Gastrocnemius medialis (tissue), 4 donors: ENCODE measurements at regions not wholly inside any gene's neighbourhood (a gene's known extent, or its start where the extent isn't known, plus 50 kb on each side); places are given as distances from the start of the nearest gene placed in this dataset.

Experiments
- ATAC-seq, 2 donors: fragments of 150-250 bp; one replicate each; pipeline ENCODE4 v1.9.1; 2016
- DNase-seq, 2 donors: peaks; one replicate each; pipeline ENCODE4 v3.0.0-alpha.2; 2019
- H3K27ac ChIP-seq, 4 donors: fragments of 200-600 bp; sonication (generic); 1 replicate in 1 of 4; 2 replicates in 3 of 4; pipeline ENCODE4 v1.5.1; 2016 to 2018; ENCODE audit warnings: mild to moderate bottlenecking in 2 of 4, moderate library complexity in 1 of 4
- H3K27me3 ChIP-seq, 3 donors: fragments of 200-600 bp; sonication (generic) in 2 of 3; 1 replicate in 1 of 3; 2 replicates in 2 of 3; pipeline versions ENCODE4 v1.5.1 to v1.6.0; 2016 to 2019; ENCODE audit warnings: mild to moderate bottlenecking in 1 of 3, moderate library complexity in 1 of 3
- H3K36me3 ChIP-seq, 2 donors: fragments of 200-600 bp; sonication (generic) in 1 of 2; one replicate each; pipeline ENCODE4 v1.5.1; 2017 to 2018
- H3K4me1 ChIP-seq, 2 donors: fragments of 200-600 bp; sonication (generic) in 1 of 2; one replicate each; pipeline ENCODE4 v1.5.1; 2016 to 2017; ENCODE audit warnings: mild to moderate bottlenecking in 2 of 2
- H3K4me3 ChIP-seq, 4 donors: fragments of 200-600 bp; sonication (generic) in 3 of 4; 1 replicate in 1 of 4; 2 replicates in 3 of 4; pipeline ENCODE4 v1.5.1; 2016 to 2019; ENCODE audit warnings: mild to moderate bottlenecking in 2 of 4
- H3K9me3 ChIP-seq, 3 donors: fragments of 200-600 bp; sonication (generic) in 2 of 3; 1 replicate in 1 of 3; 2 replicates in 2 of 3; pipeline ENCODE4 v1.5.1; 2016 to 2019
- CTCF ChIP-seq, 5 experiments: fragments of 450-650 bp in 3 of 5; fragments of 200-600 bp in 2 of 5; sonication (generic) in 2 of 5; IDR thresholded peaks in 4 of 5; conservative IDR thresholded peaks in 1 of 5; 1 replicate in 4 of 5; 2 replicates in 1 of 5; pipeline ENCODE4 v1.5.1; 2016 to 2019; ENCODE audit warnings: antibody characterized with exemption in 5 of 5, mild to moderate bottlenecking in 3 of 5, moderate library complexity in 3 of 5
- POLR2A ChIP-seq, 2 donors: fragments of 450-650 bp; IDR thresholded peaks; one replicate each; pipeline ENCODE4 v1.6.1; 2017; ENCODE audit warnings: antibody characterized with exemption in 2 of 2, mild to moderate bottlenecking in 2 of 2, moderate library complexity in 2 of 2
- in situ Hi-C, 4 donors: fragments of 200-750 bp; cut with MboI; loops; one replicate each; pipeline versions ENCODE4 v1.15.0 to v1.8.0; 2017; ENCODE audit warnings: low sequenced_read_pairs in 4 of 4
- intact Hi-C: fragments of 100-400 bp; cut with DNase I; formaldehyde crosslinking; loops from one replicate; pipeline ENCODE4 v1.15.1; 2023; ENCODE audit warnings: low total_unique reads

GRCh38 chr3:22659651-22660475 is 543.3 kb upstream of the UBE2E2 start:
- no peaks in the 10 kb centered on the region for H3K4me1 ChIP-seq
- intact Hi-C loops = no loop called here
- H3K27ac ChIP-seq = no peak overlapping the region
- no peak for ATAC-seq
- no peaks in the 10 kb centered on the region for H3K27me3 ChIP-seq
- in situ Hi-C loops = no loop called here
- no peak for DNase-seq
- no peak for TF ChIP-seq POLR2A (IDR thresholded peaks at IDR 0.05)
- TF ChIP-seq CTCF (IDR thresholded peaks at IDR 0.05 in 4 of 5, conservative IDR thresholded peaks at IDR 0.05 in 1 of 5) = no peak
- H3K4me3 ChIP-seq = no peak overlapping the region
- H3K36me3 ChIP-seq = no peaks in the 10 kb centered on the region
- H3K9me3 ChIP-seq = no peaks in the 10 kb centered on the region

- Histone ChIP-seq H3K4me1 (no peaks in the 10 kb centered on the region), H3K9me3 (no peaks in the 10 kb centered on the region), H3K4me3 (no peak overlapping the region), H3K36me3 (no peaks in the 10 kb centered on the region), H3K27me3 (no peaks in the 10 kb centered on the region), H3K27ac (no peak overlapping the region)
- TF ChIP-seq CTCF (IDR thresholded peaks at IDR 0.05 in 4 of 5, conservative IDR thresholded peaks at IDR 0.05 in 1 of 5) (no peak), POLR2A (IDR thresholded peaks at IDR 0.05) (no peak)
- in situ Hi-C loops = no loop called here
- ATAC-seq (no peak), DNase-seq (no peak)
- intact Hi-C loops = no loop called here
These were observed 542.5 kb upstream of the UBE2E2 start for GRCh38 chr3:22660606-22661005.

GRCh38 chr3:22661121-22661700 is 541.9 kb upstream of the UBE2E2 start:
- H3K9me3 ChIP-seq = no peaks in the 10 kb centered on the region
- intact Hi-C loops (no loop called here), in situ Hi-C loops (no loop called here)
- no peaks in the 10 kb centered on the region for H3K4me1 ChIP-seq
- no peak overlapping the region for H3K4me3 ChIP-seq
- no peak overlapping the region for H3K27ac ChIP-seq
- no peaks in the 10 kb centered on the region for H3K27me3 ChIP-seq
- no peaks in the 10 kb centered on the region for H3K36me3 ChIP-seq
- ATAC-seq = no peak
- no peak for DNase-seq
- TF ChIP-seq POLR2A (IDR thresholded peaks at IDR 0.05) = no peak
- TF ChIP-seq CTCF (IDR thresholded peaks at IDR 0.05 in 4 of 5, conservative IDR thresholded peaks at IDR 0.05 in 1 of 5) = no peak

- TF ChIP-seq POLR2A (IDR thresholded peaks at IDR 0.05) = no peak
- no peak for TF ChIP-seq CTCF (IDR thresholded peaks at IDR 0.05 in 4 of 5, conservative IDR thresholded peaks at IDR 0.05 in 1 of 5)
- intact Hi-C loops (no loop called here), in situ Hi-C loops (no loop called here)
- no peaks in the 10 kb centered on the region for H3K4me1 ChIP-seq
- no peak overlapping the region for H3K27ac ChIP-seq
- H3K4me3 ChIP-seq = no peak overlapping the region
- H3K36me3 ChIP-seq = no peaks in the 10 kb centered on the region
- ATAC-seq (no peak), DNase-seq (no peak)
- H3K9me3 ChIP-seq = no peaks in the 10 kb centered on the region
- no peaks in the 10 kb centered on the region for H3K27me3 ChIP-seq
These were observed 537.6 kb upstream of the UBE2E2 start for GRCh38 chr3:22665528-22665927.
